H1 (cell line): ENCODE measurements at regions not wholly inside any gene's neighbourhood (a gene's known extent, or its start where the extent isn't known, plus 50 kb on each side); places are given as distances from the start of the nearest gene placed in this dataset.

Experiments used
- CTCF ChIA-PET: fragments of 300-600 bp; sonication (Branson Sonifier 250); formaldehyde crosslinking; loops from one replicate; lab custom pipeline; 2021; ENCODE audit not compliant: partially characterized antibody; lab: Charles Lee
- POLR2A ChIA-PET: fragments of 300-600 bp; sonication (Branson Sonifier 250); formaldehyde crosslinking; loops from one replicate; lab custom pipeline; 2021; ENCODE audit warnings: inconsistent platforms; ENCODE audit not compliant: partially characterized antibody; lab: Charles Lee
- DNase-seq, 2 experiments: peaks; one replicate each; pipeline versions ENCODE4 v3.0.0 to v3.0.0-alpha.2; 2010 to 2022; ENCODE audit warnings: low spot score in 2 of 2, low read depth in 1 of 2, mixed read lengths in 1 of 2
- FAIRE-seq: peaks from 2 replicates; lab custom pipeline; 2011; peaks lifted over from hg19 to GRCh38; lab: Jason Lieb, UNC
- H2AFZ ChIP-seq: 2 replicates; pipeline ENCODE4 v1.8.1; 2012; ENCODE audit warnings: low read length, inconsistent platforms
- H2AK5ac ChIP-seq: 2 replicates; pipeline ENCODE4 v1.6.1; 2013; ENCODE audit warnings: low read depth, low read length
- H2BK120ac ChIP-seq: replicated peaks from 2 replicates; pipeline ENCODE3; 2013; ENCODE audit warnings: low read depth, low read length, inconsistent platforms
- H2BK12ac ChIP-seq: 2 replicates; pipeline ENCODE4 v1.6.1; 2013; ENCODE audit warnings: low read depth, low read length
- H2BK15ac ChIP-seq: 2 replicates; pipeline ENCODE4 v1.6.1; 2013; ENCODE audit warnings: low read length
- H2BK20ac ChIP-seq: 2 replicates; pipeline ENCODE4 v1.6.1; 2013; ENCODE audit warnings: low read length
- H2BK5ac ChIP-seq: 2 replicates; pipeline ENCODE4 v1.6.1; 2013; ENCODE audit warnings: low read depth, low read length
- H3K14ac ChIP-seq: 2 replicates; pipeline ENCODE4 v1.6.1; 2013; ENCODE audit warnings: inconsistent platforms; ENCODE audit not compliant: insufficient read length
- H3K18ac ChIP-seq: 2 replicates; pipeline ENCODE4 v1.6.1; 2013; ENCODE audit warnings: low read length; ENCODE audit errors: extremely low read depth
- H3K23ac ChIP-seq: 2 replicates; pipeline ENCODE4 v1.6.1; 2013; ENCODE audit warnings: inconsistent platforms; ENCODE audit not compliant: insufficient read length
- H3K23me2 ChIP-seq: 2 replicates; pipeline ENCODE4 v1.6.1; 2013; ENCODE audit warnings: low read depth, low read length
- H3K27ac ChIP-seq: 2 replicates; pipeline ENCODE4 v1.6.1; 2011; ENCODE audit warnings: low read depth, low read length, inconsistent platforms
- H3K27me3 ChIP-seq, 4 experiments: replicated peaks in 1 of 4; 1 replicate in 1 of 4; 2 replicates in 3 of 4; pipeline versions ENCODE4 v1.6.1 to v1.8.1; 2011 to 2013; ENCODE audit warnings: low read length in 3 of 4, mild to moderate bottlenecking in 3 of 4, inconsistent platforms in 2 of 4, mixed read lengths in 2 of 4, moderate library complexity in 1 of 4; ENCODE audit not compliant: control insufficient read depth in 3 of 4, insufficient read depth in 3 of 4; ENCODE audit errors: extremely low read depth in 1 of 4
- H3K36me3 ChIP-seq, 4 experiments: 2 replicates each; pipeline versions ENCODE4 v1.6.1 to v1.8.1; 2011 to 2013; ENCODE audit warnings: mild to moderate bottlenecking in 4 of 4, low read length in 3 of 4, moderate library complexity in 2 of 4, control low read depth in 1 of 4, inconsistent platforms in 1 of 4; ENCODE audit not compliant: insufficient read depth in 4 of 4, control insufficient read depth in 2 of 4
- H3K4ac ChIP-seq: replicated peaks from 2 replicates; pipeline ENCODE3; 2013; ENCODE audit warnings: low read length, low read depth, mixed read lengths, inconsistent platforms; ENCODE audit not compliant: insufficient read length
- H3K4me1 ChIP-seq, 4 experiments: replicated peaks in 1 of 4; 1 replicate in 1 of 4; 2 replicates in 3 of 4; pipeline versions ENCODE4 v1.6.1 to v1.8.1; 2011 to 2013; ENCODE audit warnings: low read length in 3 of 4, inconsistent platforms in 2 of 4, mixed read lengths in 1 of 4; ENCODE audit not compliant: insufficient read depth in 4 of 4, control insufficient read depth in 3 of 4
- H3K4me2 ChIP-seq, 2 experiments: 2 replicates each; pipeline versions ENCODE4 v1.6.1 to v1.8.1; 2011 to 2013; ENCODE audit warnings: low read depth in 2 of 2, low read length in 2 of 2, control low read depth in 1 of 2, inconsistent platforms in 1 of 2, mild to moderate bottlenecking in 1 of 2; ENCODE audit not compliant: insufficient read depth in 1 of 2
- H3K4me3 ChIP-seq, 4 experiments: fragments of 200-600, 300-600 bp in 1 of 4; sonication (generic), shearing (Covaris generic), sonication (Bioruptor Twin) in 1 of 4; 2 replicates each; pipeline versions ENCODE4 v1.5.1 to v1.8.1; 2011 to 2016; ENCODE audit warnings: low read length in 4 of 4, low read depth in 3 of 4, control low read depth in 2 of 4, inconsistent platforms in 2 of 4, mild to moderate bottlenecking in 2 of 4, mixed read lengths in 1 of 4, moderate library complexity in 1 of 4; ENCODE audit not compliant: insufficient read depth in 2 of 4; ENCODE audit errors: extremely low read depth in 1 of 4
- H3K56ac ChIP-seq: replicated peaks from 2 replicates; pipeline ENCODE3; 2013; ENCODE audit warnings: low read depth, mild to moderate bottlenecking, mixed read lengths, low read length, inconsistent platforms; ENCODE audit not compliant: insufficient read length
- H3K79me1 ChIP-seq: 2 replicates; pipeline ENCODE4 v1.6.1; 2013; ENCODE audit warnings: low read depth, low read length, control low read depth
- H3K79me2 ChIP-seq, 2 experiments: 2 replicates each; pipeline versions ENCODE4 v1.6.1 to v1.8.1; 2012 to 2013; ENCODE audit warnings: low read length in 2 of 2, mild to moderate bottlenecking in 2 of 2, inconsistent platforms in 1 of 2; ENCODE audit not compliant: insufficient read depth in 2 of 2, control insufficient read depth in 1 of 2
- H3K9ac ChIP-seq, 4 experiments: replicated peaks in 1 of 4; 1 replicate in 1 of 4; 2 replicates in 3 of 4; pipeline versions ENCODE4 v1.6.1 to v1.8.1; 2011 to 2013; ENCODE audit warnings: low read depth in 3 of 4, low read length in 3 of 4, control low read depth in 2 of 4, mild to moderate bottlenecking in 2 of 4, moderate library complexity in 2 of 4, inconsistent platforms in 1 of 4; ENCODE audit errors: extremely low read depth in 1 of 4
- H3K9me3 ChIP-seq, 2 experiments: 2 replicates each; pipeline versions ENCODE4 v1.6.1 to v1.8.1; 2012 to 2013; ENCODE audit warnings: mild to moderate bottlenecking in 2 of 2, moderate library complexity in 2 of 2, control low read depth in 1 of 2, inconsistent platforms in 1 of 2, low read depth in 1 of 2, low read length in 1 of 2, mixed read lengths in 1 of 2; ENCODE audit not compliant: insufficient read depth in 2 of 2
- H4K20me1 ChIP-seq, 2 experiments: replicated peaks in 1 of 2; 2 replicates each; pipeline versions ENCODE3 to v1.8.1; 2011 to 2013; ENCODE audit warnings: inconsistent platforms in 2 of 2, low read length in 2 of 2, mild to moderate bottlenecking in 1 of 2; ENCODE audit not compliant: insufficient read depth in 2 of 2, control insufficient read depth in 1 of 2
- H4K5ac ChIP-seq: 2 replicates; pipeline ENCODE4 v1.6.1; 2013; ENCODE audit warnings: low read length, low read depth, mixed read lengths, inconsistent platforms; ENCODE audit not compliant: insufficient read length
- H4K8ac ChIP-seq: 2 replicates; pipeline ENCODE4 v1.8.0; 2013; ENCODE audit warnings: mild to moderate bottlenecking, moderate library complexity, low read length, inconsistent platforms; ENCODE audit not compliant: insufficient read depth; ENCODE audit errors: extremely low read depth
- H4K91ac ChIP-seq: replicated peaks from 2 replicates; pipeline ENCODE3; 2013; ENCODE audit warnings: low read length, mixed read lengths, inconsistent platforms; ENCODE audit not compliant: insufficient read length
- BRCA1 ChIP-seq: IDR thresholded peaks from 2 replicates; pipeline ENCODE4 v1.6.1; 2012; ENCODE audit warnings: low read depth, low read length, improper control_type of control experiment
- RXRA ChIP-seq: IDR thresholded peaks from 2 replicates; pipeline ENCODE4 v1.6.1; 2011; ENCODE audit warnings: low read depth, mild to moderate bottlenecking, low read length, moderate library complexity; ENCODE audit not compliant: insufficient read depth
- WGBS, 2 experiments: shearing (Covaris generic) in 1 of 2; methylation state at CpG; one replicate each; pipeline versions ENCODE4 v1.1.6 to v1.1.7; 2013 to 2015; ENCODE audit warnings: low lambda C conversion rate in 2 of 2, mixed read lengths in 2 of 2, inconsistent platforms in 1 of 2, low coverage in 1 of 2, missing lambda C conversion rate in 1 of 2; ENCODE audit not compliant: insufficient replicate concordance in 2 of 2, insufficient coverage in 1 of 2, insufficient read length in 1 of 2; ENCODE audit errors: extremely low coverage in 1 of 2, missing lambda C conversion rate in 1 of 2; 5-methylcytosine and 5-hydroxymethylcytosine counted together

GRCh38 chr2:7189106-7189505, 271.9 kb downstream of the RNF144A start:
- Histone ChIP-seq H4K20me1 (no peaks in the 10 kb centered on the region), H3K79me2 (no peaks in the 10 kb centered on the region), H3K23me2 (no peaks in the 10 kb centered on the region), H3K4me2 (no peak overlapping the region), H3K79me1 (no peaks in the 10 kb centered on the region), H3K4me3 (no peak overlapping the region), H3K4ac (no peak overlapping the region), H2BK20ac (no peak overlapping the region), H2BK12ac (no peak overlapping the region), H3K18ac (no peak overlapping the region), H3K9me3 (no peaks in the 10 kb centered on the region), H3K23ac (no peak overlapping the region), H2BK120ac (no peak overlapping the region), H4K8ac (no peak overlapping the region), H2AFZ (no peak overlapping the region), H3K36me3 (no peaks in the 10 kb centered on the region), H2BK15ac (no peak overlapping the region), H3K4me1 (peaks cover 0 to 5% (median 0%) of the 10 kb centered on the region in 4 experiments; a peak in 5 of 7 replicates), H3K9ac (no peak overlapping the region), H3K27me3 (peaks cover 0 to 5% (median 0%) of the 10 kb centered on the region in 4 experiments; a peak in 1 of 7 replicates), H2AK5ac (no peak overlapping the region), H3K27ac (no peak overlapping the region), H4K5ac (no peak overlapping the region)
- DNase-seq: no peak
- ChIA-PET CTCF (interaction anchor here (0.6 kb wide), 1 partner anchor 15 kb away, joined by 3 read pairs; no protein-coding TSS in a partner anchor), POLR2A (no interaction called here)
- 0% methylated on average over 4 of the region's 8 CpGs; no CpG with 5 or more reads in 1 of the 2 experiments for WGBS, 2 experiments
- FAIRE-seq: no peak
- TF ChIP-seq RXRA: no peak
- TF ChIP-seq BRCA1: no peak
- TF ChIP-seq, all 59 proteins: peak for 0
- no peak overlapping the region for H2BK5ac ChIP-seq
- H3K14ac ChIP-seq: no peak overlapping the region
- no peak overlapping the region for H3K56ac ChIP-seq
- no peak overlapping the region for H4K91ac ChIP-seq
